HG02884 (cell line): ENCODE measurements at regions not wholly inside any gene's neighbourhood (a gene's known extent, or its start where the extent isn't known, plus 50 kb on each side); places are given as distances from the start of the nearest gene placed in this dataset.
"Not testable (repeated sequence)": the region's sequence is repeated elsewhere in the genome, so short reads cannot be mapped to it uniquely, and the experiment has no call there.

ENCODE experiments used
- ATAC-seq: cut with Tn5 transposase; IDR thresholded peaks from one replicate; pipeline ENCODE4 v1.9.1; 2021; ENCODE audit warnings: mild to moderate bottlenecking, moderate library complexity; ENCODE audit not compliant: unreplicated experiment

GRCh38 chr14:23829736-23830471 is 123.7 kb upstream of the DHRS4 start:
- ATAC-seq: no peak

- ATAC-seq: no peak
Observed at GRCh38 chr14:23831596-23831995, 122.0 kb upstream of the DHRS4 start.

DNA sequence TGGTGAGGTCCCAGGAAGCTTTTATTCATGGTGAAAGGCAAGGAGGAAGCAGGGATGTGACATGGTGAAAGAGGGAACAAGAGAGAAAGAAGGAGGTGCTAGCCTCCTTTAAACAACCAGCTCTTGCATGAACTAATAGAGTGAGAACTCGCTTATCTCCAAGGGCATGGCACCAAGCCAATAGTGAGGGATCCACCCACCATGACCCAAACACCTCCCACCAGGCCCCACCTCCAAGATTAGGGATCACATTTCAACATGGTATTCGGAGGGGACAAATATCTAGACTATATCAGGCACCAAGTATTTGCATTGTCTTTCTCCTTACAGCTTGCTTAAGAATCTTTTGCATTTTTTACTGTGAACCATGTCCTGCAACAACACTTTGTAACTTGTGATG is 91.9 kb upstream of the DHRS4 start:
- no peak for ATAC-seq

DNA sequence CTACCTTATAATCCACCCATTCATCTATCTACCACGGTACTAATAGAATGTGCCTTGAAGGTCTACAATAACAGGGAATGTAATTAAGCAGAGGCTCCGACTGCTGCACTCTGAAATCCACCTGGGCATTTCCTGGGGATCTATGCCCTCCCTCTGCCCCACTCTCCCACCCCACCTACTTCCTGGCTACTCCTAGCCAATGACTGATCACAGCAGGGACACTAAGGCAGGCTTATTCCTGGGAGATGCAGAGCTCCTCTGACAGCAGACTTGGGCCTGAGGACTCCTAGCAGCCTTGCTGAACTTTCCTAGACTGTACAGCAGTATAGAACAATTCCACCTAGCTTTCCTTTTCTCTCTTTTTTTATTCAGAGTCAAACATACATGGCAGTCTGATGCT is 91.1 kb upstream of the DHRS4 start:
- no peak for ATAC-seq

- no peak for ATAC-seq
Observed at GRCh38 chr14:23863836-23864235, 89.7 kb upstream of the DHRS4 start.

- no peak for ATAC-seq
Observed at GRCh38 chr14:23864259-23864658, 89.3 kb upstream of the DHRS4 start.

DNA sequence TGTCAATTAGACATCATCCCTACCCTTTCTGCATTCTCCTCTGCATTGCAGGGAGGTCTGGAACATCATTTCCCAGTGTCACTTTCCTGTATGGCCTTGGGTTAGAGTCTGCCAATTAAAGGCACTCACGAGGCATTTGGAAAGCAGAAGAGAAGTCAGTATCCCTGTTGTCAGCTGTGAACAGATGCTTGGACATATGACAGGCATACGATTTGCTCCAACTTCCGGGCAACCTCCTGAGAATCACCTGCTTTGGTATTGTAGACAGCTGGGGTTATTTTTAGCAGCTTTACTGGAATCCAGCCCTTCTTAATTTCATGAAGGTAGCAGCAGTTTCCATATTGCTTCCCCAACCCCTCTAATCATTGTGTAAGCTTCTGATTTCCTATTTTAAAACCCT is 88.7 kb upstream of the DHRS4 start:
- ATAC-seq: no peak

GRCh38 chr14:23865502-23865901 is 88.1 kb upstream of the DHRS4 start:
- ATAC-seq: no peak

DNA sequence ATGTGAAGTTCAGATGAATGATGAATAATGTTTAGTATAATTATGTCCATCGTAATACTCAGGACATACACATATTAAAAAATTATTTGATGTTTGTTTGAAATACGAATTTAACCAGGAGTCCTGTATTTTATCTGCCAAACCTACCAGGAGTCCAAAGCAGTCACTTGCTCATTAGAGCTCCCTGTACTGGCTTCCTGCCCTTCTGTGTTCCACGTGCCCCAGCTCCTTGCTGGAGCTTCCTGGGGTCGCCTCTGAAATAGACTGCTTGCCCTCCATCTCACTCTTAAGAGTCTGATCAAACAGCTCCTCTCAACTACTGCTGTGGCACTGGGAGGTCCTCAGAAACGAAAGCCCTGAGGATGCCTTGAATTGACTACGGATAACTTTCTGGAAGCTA is 87.3 kb upstream of the DHRS4 start:
- ATAC-seq: no peak

DNA sequence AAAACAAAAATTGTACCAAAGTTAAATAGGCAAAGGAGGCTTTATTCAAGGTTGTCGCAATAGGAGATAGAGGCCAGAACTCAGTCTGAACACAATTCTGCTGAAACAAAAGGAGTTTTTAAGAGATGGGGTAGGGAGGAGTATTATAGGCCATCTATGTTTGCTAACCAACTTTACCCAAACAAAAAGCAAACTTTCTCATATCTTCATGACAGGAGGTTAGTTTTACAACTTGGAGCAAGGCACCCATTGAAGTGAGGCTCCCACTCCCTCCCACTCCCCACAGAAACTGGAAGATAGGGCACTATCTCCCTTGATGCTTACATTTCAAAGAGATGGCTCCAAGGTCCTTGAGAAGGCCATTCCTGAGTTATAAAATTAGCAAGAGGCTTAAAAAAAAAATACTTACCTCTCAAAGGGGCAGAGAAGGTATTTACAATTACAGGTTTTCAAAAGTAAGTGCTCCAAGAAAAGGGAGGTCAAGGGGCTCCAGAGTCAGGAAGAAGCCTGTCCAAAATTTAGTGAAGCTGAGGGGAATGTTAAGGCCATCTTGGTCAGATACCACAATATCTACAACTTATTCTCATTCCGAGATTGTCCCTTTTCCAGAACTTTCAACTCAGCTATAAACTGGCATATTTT is 84.4 kb upstream of the DHRS4 start:
- no peak for ATAC-seq

DNA sequence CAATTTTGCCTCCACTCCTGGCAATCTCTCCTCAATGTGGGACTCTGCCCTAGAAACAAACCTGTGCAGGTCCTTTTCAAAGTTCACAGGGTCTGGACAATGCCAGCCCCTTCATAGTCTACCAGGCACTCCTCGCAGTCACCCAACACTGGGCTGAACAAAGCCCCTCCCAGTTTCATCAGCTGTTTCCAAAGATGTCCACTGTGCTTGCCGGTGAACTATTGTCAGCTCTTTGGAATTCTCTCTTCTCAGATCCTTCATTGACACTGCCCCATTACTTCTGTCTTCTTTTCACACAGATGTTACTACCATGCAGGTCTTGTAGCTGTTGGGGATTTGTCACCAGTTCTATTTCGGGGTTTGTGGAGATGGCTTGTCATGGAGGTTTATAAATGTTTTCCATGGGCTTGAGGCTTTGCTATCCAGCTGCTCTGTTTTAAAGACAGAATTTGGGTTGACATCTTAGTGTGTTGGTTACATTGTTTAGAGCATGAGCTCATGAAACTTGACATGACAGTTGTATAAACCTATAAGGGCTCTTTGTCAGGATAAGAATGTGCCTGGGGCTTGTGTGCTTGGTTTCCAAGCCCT is 77.3 kb upstream of the DHRS4 start:
- no peak for ATAC-seq

GRCh38 chr14:23877111-23877510 is 76.5 kb upstream of the DHRS4 start:
- peak; percentile 67 for ATAC-seq

DNA sequence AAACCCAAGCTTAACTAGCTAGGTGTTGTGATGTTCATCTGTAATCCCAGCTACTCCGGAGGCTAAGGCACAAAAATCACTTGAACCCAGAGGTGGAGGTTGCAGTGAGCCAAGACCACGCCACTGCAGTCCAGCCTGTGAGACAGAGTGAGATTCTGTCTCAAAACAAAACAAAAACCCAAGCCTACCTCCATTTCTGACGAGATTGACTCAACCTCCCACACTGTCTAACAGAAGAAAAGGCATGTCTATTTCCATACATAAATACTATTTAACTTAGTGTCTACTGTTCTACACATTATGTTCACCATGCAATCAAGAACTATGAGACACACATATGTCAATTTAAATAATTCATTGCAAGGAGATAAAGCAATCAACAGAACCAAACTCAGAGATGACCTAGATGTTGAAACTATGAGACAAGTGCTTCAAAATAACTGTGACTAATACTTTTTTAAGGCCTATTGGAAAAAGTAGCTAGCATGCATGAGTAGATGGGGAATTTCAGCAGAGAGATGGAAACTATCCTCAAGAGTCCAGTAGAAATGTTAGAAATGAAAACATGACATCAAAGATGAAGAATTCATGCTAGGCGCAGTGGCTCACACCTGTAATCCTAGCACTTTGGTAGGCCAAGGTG is 75.9 kb upstream of the DHRS4 start:
- ATAC-seq: peak; percentile 82

- no peak for ATAC-seq
Observed at GRCh38 chr14:23881282-23881681, 72.3 kb upstream of the DHRS4 start.

DNA sequence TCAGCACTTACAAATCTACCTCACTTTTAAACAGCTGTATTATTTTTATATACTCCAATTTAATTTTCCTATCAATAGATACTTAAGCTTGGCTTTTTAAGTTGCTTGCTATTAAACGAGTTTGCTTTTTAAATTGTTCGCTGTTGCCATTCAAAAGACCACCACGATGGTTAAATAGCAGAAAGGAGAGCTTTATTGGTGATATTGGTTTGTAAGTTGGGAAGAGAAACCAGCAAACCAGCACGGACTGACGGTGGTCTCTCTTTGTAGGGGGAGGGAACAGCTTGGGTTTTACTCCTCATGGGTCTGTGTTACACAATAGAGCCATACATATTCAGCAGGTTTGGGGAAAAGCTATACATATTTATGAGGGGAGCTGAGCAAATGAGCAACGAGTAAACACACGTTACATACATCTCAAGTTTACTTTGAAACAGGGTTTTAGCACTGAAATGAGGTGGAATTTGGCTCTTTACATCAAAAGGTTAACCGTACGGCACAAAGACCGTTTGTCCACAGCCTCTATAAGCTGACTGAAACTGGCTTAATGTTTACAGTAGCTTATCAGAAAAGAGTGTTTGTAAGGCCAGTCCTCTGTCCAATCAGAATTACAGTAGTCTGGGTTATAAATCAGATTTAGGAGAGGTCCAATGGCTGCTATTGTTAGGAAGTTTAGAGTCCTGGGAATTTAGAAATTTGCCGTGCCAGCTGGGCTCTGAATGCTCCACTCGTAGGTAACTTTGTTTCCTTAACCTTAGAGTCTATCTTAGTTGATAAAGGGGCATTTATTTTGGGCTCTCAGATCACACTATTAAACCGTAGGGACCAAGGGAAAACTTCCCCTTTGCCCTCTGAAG is 69.7 kb upstream of the DHRS4 start:
- ATAC-seq: no peak

DNA sequence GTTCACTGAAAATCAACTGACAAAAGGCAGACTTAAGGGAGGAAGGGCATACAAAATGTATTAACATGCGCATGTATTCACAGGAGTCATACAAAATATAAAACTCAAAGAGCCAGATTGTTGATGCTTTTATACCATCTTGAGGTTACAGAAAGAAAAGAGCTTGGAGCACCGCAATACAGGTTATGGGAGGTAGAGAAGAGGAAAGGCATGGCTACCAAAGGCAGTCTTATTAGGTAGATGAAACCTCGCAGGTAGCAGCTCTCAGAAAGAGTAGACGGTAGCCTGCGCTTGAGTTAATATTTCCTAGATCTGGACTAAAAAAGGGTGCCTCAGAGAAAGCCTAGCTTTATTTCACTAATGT is 69.0 kb upstream of the DHRS4 start:
- no peak for ATAC-seq

DNA sequence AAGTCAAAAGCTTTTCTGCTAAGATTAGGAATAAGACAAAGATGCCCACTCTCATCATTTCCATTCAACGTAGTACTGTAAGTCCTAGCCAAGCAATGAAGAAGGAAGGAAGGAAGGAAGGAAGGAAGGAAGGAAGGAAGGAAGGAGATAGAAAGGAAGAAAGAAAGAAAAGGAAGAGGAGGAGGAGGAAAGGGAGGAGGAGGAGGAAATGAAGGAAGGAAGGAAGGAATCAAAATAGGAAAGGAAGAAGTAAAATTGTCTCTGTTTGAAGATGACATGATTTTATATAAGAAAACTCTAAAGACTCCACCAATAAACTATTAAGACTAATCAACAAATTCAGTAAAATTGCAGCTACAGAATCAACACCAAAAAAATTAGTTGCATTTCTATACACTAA is 66.0 kb upstream of the DHRS4 start:
- no peak for ATAC-seq

GRCh38 chr14:23891717-23892116 is 61.9 kb upstream of the DHRS4 start:
- not testable (repeated sequence) for ATAC-seq

- ATAC-seq: not testable (repeated sequence)
Observed at GRCh38 chr14:23892289-23892688, 61.3 kb upstream of the DHRS4 start.

- no peak for ATAC-seq
Observed at GRCh38 chr14:23894362-23895052, 59.1 kb upstream of the DHRS4 start.
